HG03571 (cell line): ENCODE measurements at regions not wholly inside any gene's neighbourhood (a gene's known extent, or its start where the extent isn't known, plus 50 kb on each side); places are given as distances from the start of the nearest gene placed in this dataset.
A peak's percentile ranks its signal among the peaks of the same experiment; 100 is the strongest.

Experiments
- ATAC-seq: cut with Tn5 transposase; IDR thresholded peaks from one replicate; pipeline ENCODE4 v1.9.1; 2021; ENCODE audit not compliant: unreplicated experiment

DNA sequence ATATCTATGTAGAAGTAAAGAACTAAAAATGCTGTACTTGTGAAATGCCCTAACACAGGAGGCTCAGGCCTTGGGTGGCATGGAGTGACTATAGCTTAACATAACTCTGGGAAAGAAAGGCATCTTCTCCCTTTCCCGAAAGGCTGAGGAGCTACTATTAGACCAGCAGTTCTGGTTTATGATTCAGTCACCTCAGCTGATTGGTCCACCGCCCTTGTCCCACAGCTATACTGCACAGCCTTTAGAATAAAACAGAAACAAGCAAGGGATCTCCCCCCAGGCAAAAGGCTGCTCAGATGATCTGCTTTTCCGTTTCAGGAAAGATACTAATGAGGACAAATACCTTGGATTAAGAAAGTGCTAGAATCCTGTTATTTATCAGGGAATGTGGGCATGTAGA is 171.3 kb downstream of the SNCA start:
- no peak for ATAC-seq

- ATAC-seq: no peak
These were observed 172.4 kb downstream of the SNCA start for GRCh38 chr4:89664521-89664920.

- ATAC-seq: no peak
These were observed 175.6 kb downstream of the SNCA start for GRCh38 chr4:89661173-89661899.

GRCh38 chr4:89660444-89661172 is 176.4 kb downstream of the SNCA start:
- ATAC-seq: no peak

DNA sequence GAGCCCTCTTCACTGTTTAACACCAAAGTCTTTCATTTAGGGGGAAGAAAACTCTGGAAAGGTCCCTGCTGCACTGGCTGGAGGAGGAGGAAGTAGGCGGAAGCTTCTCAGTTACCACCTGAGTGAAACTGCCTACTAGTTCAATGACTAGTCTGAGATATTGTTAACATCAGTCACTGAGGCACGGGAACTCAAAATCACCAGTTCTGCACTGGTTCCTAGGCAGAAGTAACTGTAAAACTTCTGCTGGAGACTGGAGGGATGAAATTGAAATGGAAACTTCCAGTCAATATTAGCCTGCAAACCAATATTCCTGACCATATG is 178.3 kb downstream of the SNCA start:
- ATAC-seq: peak; percentile 71

GRCh38 chr4:89657931-89658700 is 178.8 kb downstream of the SNCA start:
- peak; percentile 54 for ATAC-seq

GRCh38 chr4:89653012-89653411 is 183.9 kb downstream of the SNCA start:
- ATAC-seq: no peak

DNA sequence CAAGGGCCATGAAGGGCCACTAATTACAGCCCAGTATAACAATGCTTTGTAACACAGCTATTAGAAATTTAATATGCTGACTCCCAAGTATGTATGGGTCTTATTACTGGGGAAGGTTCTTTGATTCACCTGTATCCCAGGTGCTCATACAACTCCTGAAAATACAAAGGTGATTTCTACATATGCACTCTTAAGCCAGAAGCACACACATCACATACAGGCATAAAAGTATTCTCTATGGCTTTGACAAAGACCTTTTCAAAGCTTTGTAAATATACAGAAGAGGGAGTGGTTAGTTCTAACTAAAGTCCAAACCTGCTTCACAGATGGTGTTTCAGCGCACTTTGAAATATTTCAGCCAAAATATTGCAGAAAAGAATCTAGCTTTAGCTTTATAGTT is 191.5 kb downstream of the SNCA start:
- ATAC-seq: no peak

GRCh38 chr4:89641367-89641687 is 195.6 kb downstream of the SNCA start:
- no peak for ATAC-seq

GRCh38 chr4:89640620-89641366 is 196.2 kb downstream of the SNCA start:
- no peak for ATAC-seq

GRCh38 chr4:89639395-89639794 is 197.6 kb downstream of the SNCA start:
- no peak for ATAC-seq

DNA sequence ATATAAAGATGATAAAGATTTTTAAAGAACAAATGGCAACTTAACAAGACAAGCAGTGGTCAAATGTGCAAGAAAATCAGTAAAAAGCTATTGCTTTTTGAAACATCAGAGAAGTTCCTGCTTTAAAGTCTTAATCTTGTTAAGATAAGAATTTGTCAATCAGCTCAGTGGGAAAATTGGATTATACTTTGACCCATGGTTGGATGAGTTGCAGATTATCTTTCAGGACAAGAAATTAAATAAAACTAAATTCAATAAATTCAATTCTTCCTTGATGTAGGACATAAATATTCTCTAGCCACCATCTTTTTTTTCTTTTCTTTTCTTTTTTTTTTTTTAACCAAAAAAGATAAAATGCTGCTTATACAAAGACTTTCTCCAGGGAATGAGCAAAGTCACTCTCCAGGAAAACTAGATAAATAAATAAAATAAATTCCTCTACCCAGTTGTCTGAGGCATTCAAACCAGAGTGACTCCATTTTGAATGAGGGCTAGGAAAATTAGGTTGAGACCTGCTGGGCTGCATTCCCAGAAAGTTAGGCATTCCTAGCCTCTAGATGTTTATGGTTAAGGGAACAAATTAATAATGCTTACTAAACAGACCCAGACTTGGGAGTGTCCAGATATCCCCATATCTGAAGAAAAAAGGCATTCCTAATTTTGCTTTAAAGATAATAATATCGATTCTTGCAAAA is 211.2 kb downstream of the SNCA start:
- ATAC-seq: no peak

DNA sequence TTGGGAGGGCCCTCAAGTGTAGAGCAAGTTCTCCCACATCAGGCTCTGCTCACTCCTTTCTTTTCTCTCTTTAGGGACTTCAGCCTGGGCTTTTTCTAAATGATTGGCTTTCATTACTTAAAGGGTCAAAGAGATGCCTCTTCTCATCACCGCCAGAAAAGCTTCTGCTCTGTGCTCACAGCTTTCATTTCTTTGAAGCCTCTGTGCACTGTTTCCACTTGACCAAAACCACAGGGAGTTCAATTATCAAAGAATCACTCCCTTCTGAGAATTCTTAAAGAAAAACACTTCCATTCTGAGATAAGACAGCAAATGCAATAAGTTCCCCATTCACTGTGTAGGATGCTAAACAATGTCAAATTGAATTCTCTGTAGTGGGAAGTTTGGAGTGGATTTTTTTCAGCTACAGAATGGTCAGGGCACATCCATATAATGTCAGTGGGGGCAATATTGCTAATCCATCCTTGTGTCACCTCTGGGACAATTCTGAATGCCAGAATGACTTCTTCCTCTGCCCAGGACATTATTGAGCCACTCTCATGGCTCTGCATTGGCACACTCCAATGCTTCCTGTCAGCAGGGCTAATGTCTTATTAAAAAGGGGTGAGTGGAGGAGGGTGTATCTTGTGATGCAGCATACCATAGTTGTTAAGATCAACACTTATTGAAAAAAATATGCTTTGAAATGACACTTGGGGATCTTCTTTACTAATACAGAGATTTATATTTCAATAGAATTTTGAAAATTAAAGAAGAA is 217.6 kb downstream of the SNCA start:
- no peak for ATAC-seq

DNA sequence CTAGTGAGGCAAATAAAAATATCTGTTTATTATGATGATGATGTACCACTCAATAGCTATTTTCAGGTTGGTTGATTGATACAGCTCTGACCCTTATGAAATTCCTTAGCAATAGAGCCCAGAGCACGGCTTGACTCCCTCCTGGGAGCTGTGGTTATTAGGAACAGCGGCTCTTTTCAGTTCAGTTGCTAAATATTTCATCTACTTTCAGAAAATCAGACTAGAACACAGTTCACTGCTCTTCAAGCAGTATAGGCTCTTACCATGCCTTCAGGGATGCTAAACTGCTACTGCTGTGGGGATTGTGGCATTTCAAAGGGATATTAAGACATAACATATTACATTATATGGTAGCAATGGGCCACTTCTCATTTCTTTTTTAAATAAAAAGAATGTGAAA is 218.8 kb downstream of the SNCA start:
- no peak for ATAC-seq

DNA sequence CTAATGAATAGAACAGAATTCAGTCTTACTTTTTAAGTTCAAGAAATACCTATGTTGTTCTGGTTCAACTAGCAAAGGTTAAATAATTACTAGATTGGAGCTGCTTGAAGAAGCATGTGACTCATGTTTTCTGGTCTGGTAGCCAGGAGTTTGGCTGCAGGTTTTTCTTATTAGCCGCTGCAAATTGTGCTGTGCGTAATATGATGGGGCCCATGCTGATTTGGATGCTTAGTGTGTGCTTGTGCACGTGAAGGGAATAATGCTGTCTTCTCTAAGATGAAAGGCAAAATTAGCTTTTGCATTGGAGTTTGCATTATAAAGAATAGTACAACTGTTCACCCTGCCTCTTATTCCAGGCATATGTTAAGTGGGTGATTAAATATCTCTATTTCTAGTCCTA is 219.6 kb downstream of the SNCA start:
- peak; percentile 52 for ATAC-seq

- ATAC-seq: no peak
These were observed 220.6 kb downstream of the SNCA start for GRCh38 chr4:89616382-89616781.

DNA sequence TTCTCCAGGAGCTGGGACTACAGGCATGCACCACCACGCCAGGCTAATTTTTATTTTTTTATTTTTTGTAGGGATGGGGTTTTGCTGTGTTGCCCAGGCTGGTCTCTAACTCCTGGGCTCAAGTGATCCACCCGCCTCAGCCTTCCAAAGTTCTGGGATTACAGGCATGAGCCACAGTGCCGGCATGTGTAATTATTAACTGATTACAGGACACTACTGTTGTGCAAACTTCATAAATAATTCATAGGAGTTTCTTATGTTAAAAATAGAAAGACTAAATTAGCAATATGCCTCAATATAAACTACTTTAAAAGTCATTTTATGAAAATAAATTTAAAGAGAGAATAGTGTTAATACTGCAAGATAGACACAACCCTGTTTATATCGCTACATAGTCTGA is 221.9 kb downstream of the SNCA start:
- ATAC-seq: no peak

DNA sequence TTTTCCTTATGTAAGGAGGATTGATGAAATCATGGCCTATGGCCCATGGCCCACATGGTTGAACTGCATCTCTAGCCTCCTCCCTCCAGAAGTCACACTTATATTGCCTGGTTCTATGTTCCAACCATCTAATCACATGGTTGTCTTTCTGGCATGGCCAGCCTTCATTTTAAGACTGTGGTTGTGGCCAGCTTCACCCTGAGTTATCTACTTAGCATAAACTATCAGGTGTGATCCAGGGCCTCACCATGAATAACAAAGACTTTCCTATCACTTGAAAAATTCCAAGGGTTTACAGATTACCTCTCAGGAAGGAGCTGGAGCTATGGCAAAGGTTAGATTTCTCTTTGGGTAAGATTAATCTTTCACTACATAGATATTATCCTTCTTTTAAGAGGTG is 222.8 kb downstream of the SNCA start:
- no peak for ATAC-seq

- ATAC-seq: no peak
These were observed 226.7 kb downstream of the SNCA start for GRCh38 chr4:89610236-89610635.

DNA sequence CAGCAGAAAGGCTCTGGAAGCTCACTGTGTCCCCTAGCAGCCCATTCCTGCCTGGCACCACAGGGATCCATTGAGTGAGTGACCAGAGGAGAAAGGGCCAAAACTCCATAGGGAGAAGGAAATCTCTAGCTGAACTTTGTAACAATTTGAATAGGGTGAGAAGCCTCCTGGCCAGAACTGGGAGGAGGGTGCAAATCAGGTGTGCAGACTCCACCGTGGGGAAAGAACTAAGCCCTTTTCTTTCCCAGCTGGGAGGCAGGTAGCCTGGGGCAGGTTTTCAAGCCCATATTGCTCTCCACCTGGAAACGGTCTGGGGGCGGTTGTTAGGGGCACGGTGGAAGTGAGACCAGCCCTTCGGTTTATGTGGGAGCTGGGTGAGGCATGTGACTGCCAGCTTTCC is 227.2 kb downstream of the SNCA start:
- no peak for ATAC-seq
